Kidney (tissue), 13 donors: ENCODE measurements at regions not wholly inside any gene's neighbourhood (a gene's known extent, or its start where the extent isn't known, plus 50 kb on each side); places are given as distances from the start of the nearest gene placed in this dataset.

ENCODE experiments used
- DNase-seq, 5 donors: peaks; one replicate each; pipeline ENCODE4 v3.0.0-alpha.2; 2013 to 2020
- FAIRE-seq: peaks from 2 replicates; lab custom pipeline; 2012; peaks lifted over from hg19 to GRCh38; lab: Jason Lieb, UNC
- H3K27ac ChIP-seq, 2 donors: one replicate each; pipeline ENCODE4 v1.7.0; 2013; ENCODE audit warnings: low read depth in 2 of 2, low read length in 2 of 2, inconsistent platforms in 1 of 2
- H3K27me3 ChIP-seq: one replicate; pipeline ENCODE4 v1.7.1; 2013; ENCODE audit warnings: low read length, inconsistent platforms; ENCODE audit not compliant: control insufficient read depth, insufficient read depth
- H3K36me3 ChIP-seq, 3 donors: one replicate each; pipeline versions ENCODE4 v1.7.0 to v1.7.1; 2013; ENCODE audit warnings: low read length in 3 of 3, control low read depth in 1 of 3, inconsistent platforms in 1 of 3; ENCODE audit not compliant: insufficient read depth in 3 of 3, control insufficient read depth in 2 of 3
- H3K4me1 ChIP-seq, 3 donors: one replicate each; pipeline versions ENCODE4 v1.7.0 to v1.7.1; 2013; ENCODE audit warnings: low read length in 3 of 3, inconsistent platforms in 1 of 3, low read depth in 1 of 3; ENCODE audit not compliant: control insufficient read depth in 2 of 3, insufficient read depth in 2 of 3
- H3K4me3 ChIP-seq, 3 donors: one replicate each; pipeline versions ENCODE4 v1.7.0 to v1.8.1; 2013; ENCODE audit warnings: low read length in 3 of 3, control low read depth in 1 of 3, inconsistent platforms in 1 of 3
- H3K9ac ChIP-seq, 3 donors: one replicate each; pipeline versions ENCODE4 v1.7.0 to v1.7.1; 2013; ENCODE audit warnings: low read length in 3 of 3, control low read depth in 1 of 3, inconsistent platforms in 1 of 3
- H3K9me3 ChIP-seq, 3 donors: one replicate each; pipeline versions ENCODE4 v1.7.0 to v1.7.1; 2013; ENCODE audit warnings: low read length in 3 of 3, control low read depth in 1 of 3, inconsistent platforms in 1 of 3; ENCODE audit not compliant: control insufficient read depth in 2 of 3, insufficient read depth in 1 of 3
- CTCF ChIP-seq: IDR thresholded peaks from 3 replicates; pipeline ENCODE4 v1.5.1; 2012; ENCODE audit warnings: mild to moderate bottlenecking, moderate library complexity, borderline replicate concordance; ENCODE audit not compliant: insufficient read depth; ENCODE audit errors: extremely low read depth
- intact Hi-C: fragments of 100-400 bp; cut with DNase I; formaldehyde crosslinking; loops from one replicate; pipeline ENCODE4 v1.11.1; 2022
- donor health status: control.
- donor health status: control.
- donor health status: control.
- donor health status: control.
- donor health status: control.
- donor health status: DM: yes; HTN: yes; CAD: no.
- donor health status: Normal renal cell carcinoma (clear cell type).

- intact Hi-C loops: no loop called here
- FAIRE-seq (no peak), DNase-seq (peak in 2 of 5 donors; percentile 25 to 51)
- Histone ChIP-seq H3K36me3 (no peaks in the 10 kb centered on the region), H3K4me3 (no peak overlapping the region), H3K9me3 (no peaks in the 10 kb centered on the region), H3K27ac (no peak overlapping the region), H3K27me3 (peaks cover 2% of the 10 kb centered on the region), H3K9ac (no peak overlapping the region), H3K4me1 (no peaks in the 10 kb centered on the region)
- no peak for TF ChIP-seq CTCF
These were observed 86.7 kb upstream of the NKX1-1 start for GRCh38 chr4:1492651-1493539.

- FAIRE-seq (no peak), DNase-seq (peak in 2 of 5 donors; percentile 19 to 46)
- intact Hi-C loops: no loop called here
- Histone ChIP-seq H3K36me3 (no peaks in the 10 kb centered on the region), H3K9me3 (no peaks in the 10 kb centered on the region), H3K27ac (no peak overlapping the region), H3K4me1 (no peaks in the 10 kb centered on the region), H3K9ac (no peak overlapping the region), H3K4me3 (no peak overlapping the region), H3K27me3 (no peaks in the 10 kb centered on the region)
- TF ChIP-seq CTCF: no peak
These were observed 85.9 kb upstream of the NKX1-1 start for GRCh38 chr4:1492142-1492457.

GRCh38 chr4:1491328-1492141 is 85.3 kb upstream of the NKX1-1 start:
- H3K4me3 ChIP-seq: no peak overlapping the region
- FAIRE-seq (no peak), DNase-seq (peak in 2 of 5 donors; percentile 37 to 47)
- no peaks in the 10 kb centered on the region for H3K36me3 ChIP-seq
- no peak overlapping the region for H3K9ac ChIP-seq
- no peaks in the 10 kb centered on the region for H3K9me3 ChIP-seq
- H3K27me3 ChIP-seq: no peaks in the 10 kb centered on the region
- H3K4me1 ChIP-seq: no peaks in the 10 kb centered on the region
- no peak overlapping the region for H3K27ac ChIP-seq
- intact Hi-C loops: no loop called here
- TF ChIP-seq CTCF: no peak
